ENCODE measurements at regions not wholly inside any gene's neighbourhood (a gene's known extent, or its start where the extent isn't known, plus 50 kb on each side); places are given as distances from the start of the nearest gene placed in this dataset.

DNA sequence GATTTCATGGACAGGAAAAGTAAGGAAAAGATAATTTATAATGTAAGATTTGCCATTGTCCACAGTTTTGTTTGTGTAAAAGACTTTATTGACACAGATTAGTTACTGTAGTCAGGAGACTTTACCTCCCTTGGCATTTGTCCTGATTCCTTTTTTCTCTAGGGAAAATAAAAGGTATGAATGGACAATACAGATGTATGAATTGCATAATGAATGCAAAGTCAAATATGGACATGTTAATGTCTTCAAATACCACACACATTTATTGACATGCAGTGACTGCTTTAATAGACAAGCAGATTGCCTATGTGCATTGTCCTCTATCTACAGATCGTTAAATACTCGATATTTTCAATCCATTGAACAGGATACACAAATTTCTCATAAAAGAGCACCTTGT, 999.7 kb upstream of the SEL1L start:
- TF ChIP-seq, protein P1, sequence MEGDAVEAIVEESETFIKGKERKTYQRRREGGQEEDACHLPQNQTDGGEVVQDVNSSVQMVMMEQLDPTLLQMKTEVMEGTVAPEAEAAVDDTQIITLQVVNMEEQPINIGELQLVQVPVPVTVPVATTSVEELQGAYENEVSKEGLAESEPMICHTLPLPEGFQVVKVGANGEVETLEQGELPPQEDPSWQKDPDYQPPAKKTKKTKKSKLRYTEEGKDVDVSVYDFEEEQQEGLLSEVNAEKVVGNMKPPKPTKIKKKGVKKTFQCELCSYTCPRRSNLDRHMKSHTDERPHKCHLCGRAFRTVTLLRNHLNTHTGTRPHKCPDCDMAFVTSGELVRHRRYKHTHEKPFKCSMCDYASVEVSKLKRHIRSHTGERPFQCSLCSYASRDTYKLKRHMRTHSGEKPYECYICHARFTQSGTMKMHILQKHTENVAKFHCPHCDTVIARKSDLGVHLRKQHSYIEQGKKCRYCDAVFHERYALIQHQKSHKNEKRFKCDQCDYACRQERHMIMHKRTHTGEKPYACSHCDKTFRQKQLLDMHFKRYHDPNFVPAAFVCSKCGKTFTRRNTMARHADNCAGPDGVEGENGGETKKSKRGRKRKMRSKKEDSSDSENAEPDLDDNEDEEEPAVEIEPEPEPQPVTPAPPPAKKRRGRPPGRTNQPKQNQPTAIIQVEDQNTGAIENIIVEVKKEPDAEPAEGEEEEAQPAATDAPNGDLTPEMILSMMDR (IDR thresholded peaks at IDR 0.05), result no peak
- no peak for TF ChIP-seq ZFX (IDR thresholded peaks at IDR 0.05; ENCODE audit: borderline replicate concordance)

Data from 22Rv1 (cell line).